ENCODE measurements at regions not wholly inside any gene's neighbourhood (a gene's known extent, or its start where the extent isn't known, plus 50 kb on each side); places are given as distances from the start of the nearest gene placed in this dataset.

- 12% methylated on average over 11 of the region's 11 CpGs for WGBS, 2 donors
- peak in 1 of 3 donors; percentile 54 for TF ChIP-seq CTCF (IDR thresholded peaks at IDR 0.05)
- no peak for TF ChIP-seq POLR2A (IDR thresholded peaks at IDR 0.05)
- H3K4me3 ChIP-seq (ENCODE audit: low read depth, poor library complexity, severe bottlenecking): no peak overlapping the region
- peak; percentile 62 to 91 for DNase-seq (ENCODE audit: low spot score in 2 of 2)
- intact Hi-C loops (cut with DNase I; ENCODE audit: low total_unique reads): loop anchor here (5.0 kb wide), 2 partner anchors 356 to 536 kb away; partner anchors contain the start of gene HES1
These were observed 187.9 kb downstream of the OPA1 start for GRCh38 chr3:193780810-193781478.

DNA sequence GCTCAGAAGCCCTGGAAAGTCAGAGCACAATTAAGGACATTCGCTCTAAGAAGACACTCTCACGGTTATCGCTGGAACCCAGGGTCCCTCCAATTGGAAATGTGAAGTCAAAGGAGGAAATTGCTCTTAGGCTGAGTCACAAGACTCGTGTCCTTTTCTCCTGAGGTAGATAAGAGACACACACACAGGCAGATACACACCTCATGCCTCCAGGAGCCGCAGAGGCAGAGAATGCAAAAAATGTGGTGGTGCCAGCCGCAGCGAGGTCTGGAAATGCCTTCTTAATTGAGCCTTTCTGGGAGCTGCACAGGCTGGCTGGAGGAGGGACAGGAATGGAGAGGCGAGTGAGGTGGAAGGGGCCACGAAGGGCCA is 189.3 kb downstream of the OPA1 start:
- DNase-seq (ENCODE audit: low spot score in 2 of 2): no peak
- TF ChIP-seq CTCF (IDR thresholded peaks at IDR 0.05): no peak
- intact Hi-C loops (cut with DNase I; ENCODE audit: low total_unique reads): loop anchor here (5.0 kb wide), 2 partner anchors 355 to 535 kb away; partner anchors contain the start of gene HES1

GRCh38 chr3:193782747-193783146 is 189.7 kb downstream of the OPA1 start:
- intact Hi-C loops (cut with DNase I; ENCODE audit: low total_unique reads): loop anchor here (5.0 kb wide), 2 partner anchors 355 to 535 kb away; partner anchors contain the start of gene HES1
- WGBS, 2 donors: 98% methylated on average over 3 of the region's 3 CpGs
- no peak for DNase-seq (ENCODE audit: low spot score in 2 of 2)
- H3K4me3 ChIP-seq (ENCODE audit: low read depth, poor library complexity, severe bottlenecking): no peak overlapping the region
- TF ChIP-seq CTCF (IDR thresholded peaks at IDR 0.05) (no peak), POLR2A (IDR thresholded peaks at IDR 0.05) (no peak)

More for the DNA sequence above, 189.3 kb downstream of the OPA1 start:
- H3K4me3 ChIP-seq (ENCODE audit: low read depth, poor library complexity, severe bottlenecking): no peak overlapping the region
- 59 to 62% methylated on average over 9 of the region's 9 CpGs for WGBS, 2 donors

GRCh38 chr3:193783166-193783896 is 190.3 kb downstream of the OPA1 start:
- no peak overlapping the region for H3K4me3 ChIP-seq (ENCODE audit: low read depth, poor library complexity, severe bottlenecking)
- 82 to 88% methylated on average over 5 of the region's 5 CpGs for WGBS, 2 donors
- TF ChIP-seq POLR2A (IDR thresholded peaks at IDR 0.05) (no peak), CTCF (IDR thresholded peaks at IDR 0.05) (no peak)
- DNase-seq (ENCODE audit: low spot score in 2 of 2): no peak
- intact Hi-C loops (cut with DNase I; ENCODE audit: low total_unique reads): loop anchor here (5.0 kb wide), 2 partner anchors 354 to 534 kb away; partner anchors contain the start of gene HES1

- intact Hi-C loops (cut with DNase I; ENCODE audit: low total_unique reads): loop anchor here (5.0 kb wide), 2 partner anchors 352 to 532 kb away; partner anchors contain the start of gene HES1
- no peak overlapping the region for H3K4me3 ChIP-seq (ENCODE audit: low read depth, poor library complexity, severe bottlenecking)
- no peak for DNase-seq (ENCODE audit: low spot score in 2 of 2)
- TF ChIP-seq CTCF (IDR thresholded peaks at IDR 0.05): no peak
- TF ChIP-seq POLR2A (IDR thresholded peaks at IDR 0.05): no peak
- 81 to 100% methylated on average over 1 of the region's 1 CpG for WGBS, 2 donors
These were observed 191.8 kb downstream of the OPA1 start for GRCh38 chr3:193784822-193785221.

Data from lower leg skin (tissue), 4 donors.